ENCODE measurements at regions not wholly inside any gene's neighbourhood (a gene's known extent, or its start where the extent isn't known, plus 50 kb on each side); places are given as distances from the start of the nearest gene placed in this dataset.

DNA sequence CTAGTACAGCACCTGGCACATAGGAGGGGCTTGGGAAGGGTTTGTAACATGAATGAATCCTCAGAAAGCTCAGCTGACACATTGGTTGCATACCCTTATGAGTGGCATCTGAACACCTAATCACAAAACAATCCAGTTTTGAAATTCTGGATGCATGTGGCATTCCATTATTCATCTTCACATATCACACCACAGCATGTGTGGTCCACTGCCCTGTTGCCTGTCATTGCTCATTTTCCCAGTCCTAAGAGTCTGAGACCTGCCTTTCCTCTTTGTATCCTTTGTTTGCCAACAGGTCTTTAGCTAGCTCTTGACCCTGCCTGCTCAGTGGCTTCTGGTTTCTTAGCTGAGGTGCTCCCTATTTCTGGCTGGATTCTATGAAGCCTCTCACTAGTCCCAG lies 170.8 kb upstream of the ASIC2 start:
- DNase-seq (ENCODE audit: low read depth, low spot score) (no peak), ATAC-seq (no peak), FAIRE-seq (no peak)
- intact Hi-C loops (cut with micrococcal nuclease; ENCODE audit: unreplicated experiment) (no loop called here), in situ Hi-C loops (cut with MboI) (no loop called here)
- TF ChIP-seq ESRRA (IDR thresholded peaks at IDR 0.05; ENCODE audit: low read length): no peak
- TF ChIP-seq STAT3 (IDR thresholded peaks at IDR 0.05; ENCODE audit: low read depth, low read length): no peak
- TF ChIP-seq TARDBP (IDR thresholded peaks at IDR 0.05; ENCODE audit: borderline replicate concordance): no peak
- TF ChIP-seq PAX8 (IDR thresholded peaks at IDR 0.05): no peak
- TF ChIP-seq, protein P1, sequence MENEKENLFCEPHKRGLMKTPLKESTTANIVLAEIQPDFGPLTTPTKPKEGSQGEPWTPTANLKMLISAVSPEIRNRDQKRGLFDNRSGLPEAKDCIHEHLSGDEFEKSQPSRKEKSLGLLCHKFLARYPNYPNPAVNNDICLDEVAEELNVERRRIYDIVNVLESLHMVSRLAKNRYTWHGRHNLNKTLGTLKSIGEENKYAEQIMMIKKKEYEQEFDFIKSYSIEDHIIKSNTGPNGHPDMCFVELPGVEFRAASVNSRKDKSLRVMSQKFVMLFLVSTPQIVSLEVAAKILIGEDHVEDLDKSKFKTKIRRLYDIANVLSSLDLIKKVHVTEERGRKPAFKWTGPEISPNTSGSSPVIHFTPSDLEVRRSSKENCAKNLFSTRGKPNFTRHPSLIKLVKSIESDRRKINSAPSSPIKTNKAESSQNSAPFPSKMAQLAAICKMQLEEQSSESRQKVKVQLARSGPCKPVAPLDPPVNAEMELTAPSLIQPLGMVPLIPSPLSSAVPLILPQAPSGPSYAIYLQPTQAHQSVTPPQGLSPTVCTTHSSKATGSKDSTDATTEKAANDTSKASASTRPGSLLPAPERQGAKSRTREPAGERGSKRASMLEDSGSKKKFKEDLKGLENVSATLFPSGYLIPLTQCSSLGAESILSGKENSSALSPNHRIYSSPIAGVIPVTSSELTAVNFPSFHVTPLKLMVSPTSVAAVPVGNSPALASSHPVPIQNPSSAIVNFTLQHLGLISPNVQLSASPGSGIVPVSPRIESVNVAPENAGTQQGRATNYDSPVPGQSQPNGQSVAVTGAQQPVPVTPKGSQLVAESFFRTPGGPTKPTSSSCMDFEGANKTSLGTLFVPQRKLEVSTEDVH (IDR thresholded peaks at IDR 0.05; ENCODE audit: low read depth, partially characterized antibody): no peak
- no peak for TF ChIP-seq NFXL1 (IDR thresholded peaks at IDR 0.05; ENCODE audit: borderline replicate concordance)
- TF ChIP-seq CHD4 (IDR thresholded peaks at IDR 0.05): no peak
- no peak for TF ChIP-seq SPI1 (IDR thresholded peaks at IDR 0.05; ENCODE audit: borderline replicate concordance, insufficient read depth, low read depth, low read length)
- TF ChIP-seq CEBPB (IDR thresholded peaks at IDR 0.05; ENCODE audit: borderline replicate concordance in 1 of 2, low read depth in 2 of 2, low read length in 2 of 2): no peak
- TF ChIP-seq ZZZ3 (IDR thresholded peaks at IDR 0.05; ENCODE audit: control insufficient read depth, insufficient read length, low read depth): no peak
- RAD21 ChIA-PET (ENCODE audit: unreplicated experiment): no interaction called here
- no peaks in the 10 kb centered on the region for H3K79me2 ChIP-seq (ENCODE audit: control insufficient read depth, insufficient read depth, low read length)
- no peak overlapping the region for H3K4me2 ChIP-seq (ENCODE audit: control insufficient read depth, insufficient read depth)
- no peaks in the 10 kb centered on the region for H3K27me3 ChIP-seq (replicated peaks in 1 of 2; ENCODE audit: control insufficient read depth in 2 of 2, insufficient read depth in 2 of 2, low read length in 1 of 2)
- H3K9ac ChIP-seq (ENCODE audit: control insufficient read depth, insufficient read depth, low read length): no peak overlapping the region
- POLR2A ChIA-PET: no interaction called here
- H4K20me1 ChIP-seq (ENCODE audit: control insufficient read depth, insufficient read depth): no peaks in the 10 kb centered on the region
- no peaks in the 10 kb centered on the region for H3K9me3 ChIP-seq (replicated peaks; ENCODE audit: control insufficient read depth, insufficient read depth, low read length)
- H3K4me3 ChIP-seq: no peak overlapping the region
- no peaks in the 10 kb centered on the region for H3K36me3 ChIP-seq (ENCODE audit: control insufficient read depth in 2 of 2, insufficient read depth in 2 of 2, low read length in 1 of 2)
- CTCF ChIA-PET: no interaction called here
- SMC1A ChIA-PET (ENCODE audit: uncharacterized antibody, unreplicated experiment): no interaction called here
- peaks cover 3% of the 10 kb centered on the region; the same call in 1 of the 2 replicates for H3K4me1 ChIP-seq (ENCODE audit: control insufficient read depth, insufficient read depth, low read length)
- H3K27ac ChIP-seq (ENCODE audit: control insufficient read depth, insufficient read depth): no peak overlapping the region
- H2AFZ ChIP-seq (ENCODE audit: control insufficient read depth, low read depth, low read length): no peak overlapping the region
- BruUV-seq (replicated peaks): no TSS peak

Data from GM12878 (cell line).